ENCODE measurements at regions not wholly inside any gene's neighbourhood (a gene's known extent, or its start where the extent isn't known, plus 50 kb on each side); places are given as distances from the start of the nearest gene placed in this dataset.

GRCh38 chr5:8870349-8870958 lies 675.4 kb downstream of the SEMA5A start:
- DNase-seq, result no peak

GRCh38 chr5:8870959-8871355 lies 674.9 kb downstream of the SEMA5A start:
- no peak for DNase-seq

- DNase-seq, result no peak
These were observed 674.4 kb downstream of the SEMA5A start for GRCh38 chr5:8871446-8871845.

GRCh38 chr5:8875722-8876121 lies 670.2 kb downstream of the SEMA5A start:
- DNase-seq, result no peak

- DNase-seq, result no peak
These were observed 666.6 kb downstream of the SEMA5A start for GRCh38 chr5:8879248-8879647.

- no peak for DNase-seq
These were observed 661.8 kb downstream of the SEMA5A start for GRCh38 chr5:8884029-8884428.

GRCh38 chr5:8892926-8893325 lies 652.9 kb downstream of the SEMA5A start:
- DNase-seq, result no peak

GRCh38 chr5:8894031-8894430 lies 651.8 kb downstream of the SEMA5A start:
- DNase-seq, result no peak

GRCh38 chr5:8895062-8895461 lies 650.8 kb downstream of the SEMA5A start:
- DNase-seq, result no peak

- no peak for DNase-seq
These were observed 650.3 kb downstream of the SEMA5A start for GRCh38 chr5:8895599-8895998.

GRCh38 chr5:8897316-8897715 lies 648.6 kb downstream of the SEMA5A start:
- DNase-seq, result no peak

GRCh38 chr5:8905021-8905420 lies 640.9 kb downstream of the SEMA5A start:
- DNase-seq, result no peak

GRCh38 chr5:8906303-8906967 lies 639.4 kb downstream of the SEMA5A start:
- no peak for DNase-seq

GRCh38 chr5:8907168-8907868 lies 638.6 kb downstream of the SEMA5A start:
- DNase-seq, result no peak

GRCh38 chr5:8908055-8908683 lies 637.7 kb downstream of the SEMA5A start:
- peak; percentile 9 for DNase-seq

- no peak for DNase-seq
These were observed 633.8 kb downstream of the SEMA5A start for GRCh38 chr5:8912106-8912505.

- DNase-seq, result no peak
These were observed 632.4 kb downstream of the SEMA5A start for GRCh38 chr5:8913522-8913921.

- no peak for DNase-seq
These were observed 626.8 kb downstream of the SEMA5A start for GRCh38 chr5:8919096-8919495.

- DNase-seq, result no peak
These were observed 622.3 kb downstream of the SEMA5A start for GRCh38 chr5:8923526-8923925.

GRCh38 chr5:8924054-8924793 lies 621.7 kb downstream of the SEMA5A start:
- DNase-seq, result no peak

- no peak for DNase-seq
These were observed 615.9 kb downstream of the SEMA5A start for GRCh38 chr5:8930021-8930420.

GRCh38 chr5:8934455-8934854 lies 611.4 kb downstream of the SEMA5A start:
- DNase-seq, result no peak

GRCh38 chr5:8940934-8941333 lies 604.9 kb downstream of the SEMA5A start:
- no peak for DNase-seq
